HepG2 (cell line): ENCODE measurements at regions not wholly inside any gene's neighbourhood (a gene's known extent, or its start where the extent isn't known, plus 50 kb on each side); places are given as distances from the start of the nearest gene placed in this dataset.

ENCODE experiments used
- ARID5B ChIP-seq: IDR thresholded peaks from 2 replicates; pipeline ENCODE4 v1.4.0; 2020; ENCODE audit warnings: mild to moderate bottlenecking, missing genetic modification reagents
- CREB3 ChIP-seq: sonication (generic); formaldehyde crosslinking; IDR thresholded peaks from 2 replicates; pipeline ENCODE4 v1.5.0; 2020; ENCODE audit warnings: missing genetic modification reagents
- DPF2 ChIP-seq: sonication (generic); formaldehyde crosslinking; IDR thresholded peaks from 2 replicates; pipeline ENCODE4 v1.4.0; 2020; ENCODE audit warnings: mild to moderate bottlenecking, low read depth, missing genetic modification reagents, borderline replicate concordance
- FOXK2 ChIP-seq: fragments of 450-650 bp; IDR thresholded peaks from 2 replicates; pipeline ENCODE4 v1.6.1; 2016
- FOXM1 ChIP-seq: sonication (generic); formaldehyde crosslinking; IDR thresholded peaks from 2 replicates; pipeline ENCODE4 v1.5.0; 2020; ENCODE audit warnings: missing genetic modification reagents
- GFI1 ChIP-seq: sonication (generic); formaldehyde crosslinking; IDR thresholded peaks from 2 replicates; pipeline ENCODE4 v1.5.0; 2020; ENCODE audit warnings: missing genetic modification reagents, mild to moderate bottlenecking, borderline replicate concordance
- HOXD1 ChIP-seq: sonication (generic); formaldehyde crosslinking; IDR thresholded peaks from 2 replicates; pipeline ENCODE4 v1.5.0; 2020; ENCODE audit warnings: missing genetic modification reagents
- JDP2 ChIP-seq: sonication (generic); formaldehyde crosslinking; IDR thresholded peaks from 2 replicates; pipeline ENCODE4 v1.8.1; 2022; ENCODE audit warnings: missing genetic modification reagents, borderline replicate concordance
- KDM3A ChIP-seq: IDR thresholded peaks from 2 replicates; pipeline ENCODE4 v1.6.1; 2018; ENCODE audit warnings: low read depth, missing compliant biosample characterization
- KDM6A ChIP-seq: IDR thresholded peaks from 2 replicates; pipeline ENCODE4 v1.6.1; 2016; ENCODE audit warnings: low read depth
- KLF9 ChIP-seq: IDR thresholded peaks from 2 replicates; pipeline ENCODE4 v1.6.1; 2016; ENCODE audit warnings: low read depth
- NAIF1 ChIP-seq: sonication (generic); formaldehyde crosslinking; IDR thresholded peaks from 2 replicates; pipeline ENCODE4 v1.5.0; 2020; ENCODE audit warnings: mild to moderate bottlenecking, missing genetic modification reagents, borderline replicate concordance
- RFX3 ChIP-seq: IDR thresholded peaks from 2 replicates; pipeline ENCODE4 v1.6.1; 2016; ENCODE audit warnings: missing biosample characterization, missing genetic modification reagents
- SOX5 ChIP-seq: IDR thresholded peaks from 2 replicates; pipeline ENCODE4 v1.6.1; 2016; ENCODE audit warnings: borderline replicate concordance
- SPEN ChIP-seq: sonication (generic); formaldehyde crosslinking; IDR thresholded peaks from 2 replicates; pipeline ENCODE4 v1.5.1; 2020; ENCODE audit warnings: low read depth, mild to moderate bottlenecking, missing genetic modification reagents
- TFAP4 ChIP-seq: sonication (generic); IDR thresholded peaks from 2 replicates; pipeline ENCODE4 v1.6.1; 2016; ENCODE audit warnings: low read depth, borderline replicate concordance
- TOE1 ChIP-seq: sonication (generic); formaldehyde crosslinking; IDR thresholded peaks from 2 replicates; pipeline ENCODE4 v1.4.0; 2020; ENCODE audit warnings: mild to moderate bottlenecking, missing genetic modification reagents
- ZNF44 ChIP-seq: sonication (generic); formaldehyde crosslinking; IDR thresholded peaks from 2 replicates; pipeline ENCODE4 v1.5.1; 2020; ENCODE audit warnings: mild to moderate bottlenecking, missing genetic modification reagents
- TF ChIP-seq, protein P1 (sequence below): sonication (generic); formaldehyde crosslinking; IDR thresholded peaks from 2 replicates; pipeline ENCODE4 v1.4.0; 2020; ENCODE audit warnings: mild to moderate bottlenecking, missing genetic modification reagents
- TF ChIP-seq, protein P2 (sequence below): IDR thresholded peaks from 2 replicates; pipeline ENCODE4 v1.6.1; 2016
- TF ChIP-seq, protein P3 (sequence below): IDR thresholded peaks from 2 replicates; pipeline ENCODE4 v1.6.1; 2016; ENCODE audit warnings: missing genetic modification reagents, missing compliant biosample characterization

- TF ChIP-seq DPF2 (CRISPR knock-in tag), result no peak
- TF ChIP-seq KDM6A (CRISPR knock-in tag), result peak; percentile 71; the same call in 1 of the 2 replicates
- 0 out of 2 replicates have a peak, but pooled peaks have one; percentile 45 for TF ChIP-seq HOXD1
- TF ChIP-seq GFI1, result no peak
- no peak for TF ChIP-seq JDP2
- peak; percentile 74; the same call in 1 of the 2 replicates for TF ChIP-seq SOX5 (CRISPR knock-in tag)
- TF ChIP-seq TOE1 (CRISPR knock-in tag), result no peak
- no peak for TF ChIP-seq TFAP4
- no peak for TF ChIP-seq SPEN (CRISPR knock-in tag)
- TF ChIP-seq, protein P1, sequence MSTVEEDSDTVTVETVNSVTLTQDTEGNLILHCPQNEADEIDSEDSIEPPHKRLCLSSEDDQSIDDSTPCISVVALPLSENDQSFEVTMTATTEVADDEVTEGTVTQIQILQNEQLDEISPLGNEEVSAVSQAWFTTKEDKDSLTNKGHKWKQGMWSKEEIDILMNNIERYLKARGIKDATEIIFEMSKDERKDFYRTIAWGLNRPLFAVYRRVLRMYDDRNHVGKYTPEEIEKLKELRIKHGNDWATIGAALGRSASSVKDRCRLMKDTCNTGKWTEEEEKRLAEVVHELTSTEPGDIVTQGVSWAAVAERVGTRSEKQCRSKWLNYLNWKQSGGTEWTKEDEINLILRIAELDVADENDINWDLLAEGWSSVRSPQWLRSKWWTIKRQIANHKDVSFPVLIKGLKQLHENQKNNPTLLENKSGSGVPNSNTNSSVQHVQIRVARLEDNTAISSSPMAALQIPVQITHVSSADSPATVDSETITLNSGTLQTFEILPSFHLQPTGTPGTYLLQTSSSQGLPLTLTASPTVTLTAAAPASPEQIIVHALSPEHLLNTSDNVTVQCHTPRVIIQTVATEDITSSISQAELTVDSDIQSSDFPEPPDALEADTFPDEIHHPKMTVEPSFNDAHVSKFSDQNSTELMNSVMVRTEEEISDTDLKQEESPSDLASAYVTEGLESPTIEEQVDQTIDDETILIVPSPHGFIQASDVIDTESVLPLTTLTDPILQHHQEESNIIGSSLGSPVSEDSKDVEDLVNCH (CRISPR knock-in tag), result no peak
- no peak for TF ChIP-seq FOXK2
- no peak for TF ChIP-seq KLF9 (CRISPR knock-in tag)
- TF ChIP-seq KDM3A (CRISPR knock-in tag), result no peak
- no peak for TF ChIP-seq NAIF1
- TF ChIP-seq CREB3 (CRISPR knock-in tag), result no peak
- TF ChIP-seq, protein P2, sequence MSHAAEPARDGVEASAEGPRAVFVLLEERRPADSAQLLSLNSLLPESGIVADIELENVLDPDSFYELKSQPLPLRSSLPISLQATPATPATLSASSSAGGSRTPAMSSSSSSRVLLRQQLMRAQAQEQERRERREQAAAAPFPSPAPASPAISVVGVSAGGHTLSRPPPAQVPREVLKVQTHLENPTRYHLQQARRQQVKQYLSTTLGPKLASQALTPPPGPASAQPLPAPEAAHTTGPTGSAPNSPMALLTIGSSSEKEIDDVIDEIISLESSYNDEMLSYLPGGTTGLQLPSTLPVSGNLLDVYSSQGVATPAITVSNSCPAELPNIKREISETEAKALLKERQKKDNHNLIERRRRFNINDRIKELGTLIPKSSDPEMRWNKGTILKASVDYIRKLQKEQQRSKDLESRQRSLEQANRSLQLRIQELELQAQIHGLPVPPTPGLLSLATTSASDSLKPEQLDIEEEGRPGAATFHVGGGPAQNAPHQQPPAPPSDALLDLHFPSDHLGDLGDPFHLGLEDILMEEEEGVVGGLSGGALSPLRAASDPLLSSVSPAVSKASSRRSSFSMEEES, result no peak
- TF ChIP-seq ARID5B (CRISPR knock-in tag), result peak; percentile 82
- no peak for TF ChIP-seq FOXM1
- TF ChIP-seq, protein P3, sequence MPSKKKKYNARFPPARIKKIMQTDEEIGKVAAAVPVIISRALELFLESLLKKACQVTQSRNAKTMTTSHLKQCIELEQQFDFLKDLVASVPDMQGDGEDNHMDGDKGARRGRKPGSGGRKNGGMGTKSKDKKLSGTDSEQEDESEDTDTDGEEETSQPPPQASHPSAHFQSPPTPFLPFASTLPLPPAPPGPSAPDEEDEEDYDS (CRISPR knock-in tag), result peak; percentile 64
- no peak for TF ChIP-seq ZNF44 (CRISPR knock-in tag)
- no peak for TF ChIP-seq RFX3 (CRISPR knock-in tag)
These were observed 383.3 kb downstream of the SMARCA1 start (continued) for GRCh38 chrX:129139837-129140598.
